Stimulated activated CD8-positive, alpha-beta memory T cell treated with anti-CD3 and anti-CD28 coated beads, Interleukin-12 subunit alpha, Interleukin-12 subunit beta, amount 100 ng/mL, for 24 hours (primary cell): ENCODE measurements at regions not wholly inside any gene's neighbourhood (a gene's known extent, or its start where the extent isn't known, plus 50 kb on each side); places are given as distances from the start of the nearest gene placed in this dataset.

Experiments used
- DNase-seq: peaks from one replicate; pipeline ENCODE4 v3.0.0-alpha.2; 2020; ENCODE audit errors: extremely low read depth

DNA sequence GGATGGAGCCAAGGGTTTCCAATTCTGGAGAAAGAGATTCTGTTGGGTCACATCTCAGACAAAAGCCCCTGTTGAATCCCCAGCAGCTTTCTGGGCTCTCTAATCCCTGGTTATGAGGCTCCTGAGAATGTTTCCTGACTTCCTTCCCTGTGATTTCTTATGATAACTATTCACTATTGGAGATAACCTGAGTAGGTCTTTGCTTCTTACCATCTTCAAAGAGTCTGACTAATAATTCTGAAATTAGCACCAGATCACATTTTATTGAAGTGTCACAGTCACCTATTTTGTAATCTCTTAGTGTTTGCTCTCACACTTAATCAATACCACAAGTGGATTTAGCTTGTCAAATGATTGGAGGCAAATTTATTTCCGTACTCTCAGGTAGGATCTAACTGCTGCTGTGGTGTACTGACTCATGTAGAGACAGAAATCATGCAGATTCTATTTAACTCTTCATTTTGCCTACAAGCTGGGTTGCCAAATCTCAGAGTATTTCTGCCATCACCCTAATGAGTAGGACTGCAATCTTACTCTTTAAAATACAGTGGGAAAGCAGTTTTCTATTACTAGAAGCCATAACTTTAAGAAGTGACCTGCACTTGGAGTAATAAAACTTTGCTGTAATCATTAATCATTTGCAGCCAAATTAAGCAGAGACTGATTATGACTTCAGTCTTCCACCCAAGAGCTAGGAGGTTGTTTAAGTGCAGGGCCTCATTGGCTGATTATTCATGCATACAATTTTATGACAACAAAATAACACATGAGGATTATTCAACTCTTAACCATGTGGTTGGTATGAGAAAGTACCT, 422.1 kb downstream of the EPM2A start:
- no peak for DNase-seq

- DNase-seq: no peak
Measured at GRCh38 chr6:145315982-145316600, 419.2 kb downstream of the EPM2A start.

DNA sequence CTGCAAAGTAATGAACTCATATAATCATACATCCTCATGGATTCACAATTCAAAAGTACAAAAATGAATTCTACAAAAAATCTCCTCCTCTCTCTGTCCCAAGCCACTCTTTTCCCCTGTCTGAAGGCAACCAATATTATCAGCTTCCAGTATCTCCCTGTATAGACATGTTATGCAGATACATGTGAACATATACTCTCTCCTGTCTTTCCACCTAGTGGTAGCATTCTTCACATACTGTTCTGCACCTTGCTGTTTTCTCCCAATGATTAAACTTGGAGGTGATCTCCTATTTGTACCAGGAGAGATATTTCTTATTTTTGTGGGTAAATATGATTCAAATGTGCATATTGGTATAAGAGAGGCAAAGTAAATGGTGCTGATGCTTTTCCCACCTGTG, 416.4 kb downstream of the EPM2A start:
- DNase-seq: no peak

DNA sequence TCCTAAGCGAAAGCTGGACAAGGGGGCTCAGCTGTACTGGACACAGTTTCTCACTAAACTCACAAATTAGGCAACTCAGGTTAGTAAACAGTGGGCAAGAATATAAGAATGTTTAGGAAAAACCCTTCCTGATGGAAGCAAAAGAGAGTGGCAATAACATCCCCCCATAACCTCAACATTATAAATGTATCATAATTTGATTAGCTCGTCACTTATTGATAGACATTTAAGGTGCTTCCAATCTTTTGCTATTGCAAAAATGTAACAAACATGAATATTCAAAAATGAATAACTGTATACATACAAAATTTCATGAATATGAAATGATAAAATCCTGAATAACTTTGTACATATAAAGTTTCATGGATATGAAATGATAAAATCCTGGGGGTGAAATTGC, 415.7 kb downstream of the EPM2A start:
- no peak for DNase-seq

DNA sequence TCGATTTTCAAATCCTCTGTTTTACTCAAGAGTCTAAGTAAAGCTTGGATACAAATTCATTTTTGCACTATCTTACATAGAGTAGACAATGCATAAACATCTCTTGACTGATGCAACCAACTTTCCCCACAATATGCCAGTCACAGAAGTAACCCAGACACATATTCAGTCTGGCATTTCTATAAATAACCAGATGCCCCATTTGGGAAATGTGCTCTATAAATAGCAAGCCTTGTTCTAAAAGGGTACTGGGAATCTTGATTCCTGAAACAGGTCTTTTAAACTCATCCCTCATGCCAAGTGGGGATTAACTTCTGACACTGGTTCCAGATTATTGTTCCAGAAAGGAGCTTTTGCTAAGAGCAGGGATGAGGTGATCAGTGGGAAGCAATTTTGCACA, 411.7 kb downstream of the EPM2A start:
- no peak for DNase-seq

GRCh38 chr6:145327586-145327985, 407.7 kb downstream of the EPM2A start:
- DNase-seq: no peak

DNA sequence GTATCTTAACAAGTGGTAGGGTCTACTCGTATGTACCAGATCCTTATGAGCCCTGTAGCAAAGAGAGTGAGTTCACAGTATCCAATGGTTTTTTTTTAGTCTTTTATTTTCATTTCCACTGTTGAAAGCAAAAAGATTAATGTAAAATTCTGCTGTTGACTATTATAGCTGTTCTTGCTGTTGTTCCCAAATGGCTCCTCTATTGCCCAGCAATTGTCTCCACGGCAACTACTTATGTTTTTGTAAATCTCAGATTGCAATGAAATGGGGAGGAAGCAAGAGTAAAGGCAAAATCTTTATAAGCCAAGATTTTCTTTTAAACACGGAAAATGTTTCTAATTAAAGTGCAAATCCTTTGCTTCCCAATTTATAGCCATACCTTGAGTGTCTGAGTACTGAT, 406.1 kb downstream of the EPM2A start:
- DNase-seq: no peak

DNA sequence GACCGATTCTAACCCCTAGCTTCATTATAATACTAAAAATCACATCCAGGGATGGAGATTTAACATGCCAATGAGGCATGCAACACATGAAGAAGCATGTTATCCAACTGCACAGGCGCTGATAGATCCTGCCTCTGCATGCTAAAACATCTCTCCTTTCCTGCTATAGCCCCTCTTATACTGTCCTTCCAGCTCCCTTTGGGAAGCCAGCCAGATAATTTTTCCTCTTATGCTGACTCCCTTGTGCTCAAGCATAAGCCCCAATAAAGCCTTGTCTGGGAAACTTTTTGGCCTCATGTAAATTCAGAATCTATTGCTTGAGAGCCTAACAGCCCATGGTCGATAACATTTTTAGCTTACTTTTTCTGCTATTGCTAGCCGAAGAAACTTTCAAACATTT, 404.3 kb downstream of the EPM2A start:
- no peak for DNase-seq

DNA sequence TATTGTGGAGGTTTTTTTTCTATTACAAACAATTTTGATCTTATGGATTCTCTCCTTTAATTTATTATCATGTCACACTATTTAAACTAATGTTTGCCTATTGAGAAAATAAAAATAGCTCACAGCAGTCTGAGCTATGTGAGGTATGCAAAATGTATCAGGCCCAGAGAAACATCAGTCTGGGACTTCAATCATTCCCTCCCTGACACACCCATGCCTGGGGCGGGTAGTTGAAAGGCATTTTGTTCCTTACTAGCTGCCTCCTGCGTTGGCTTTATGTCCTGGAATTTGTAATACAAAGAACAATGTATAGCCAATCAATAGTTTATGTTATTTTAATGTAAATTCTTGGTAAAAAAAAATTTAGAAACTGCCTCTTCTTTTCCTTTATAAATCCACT, 403.3 kb downstream of the EPM2A start:
- no peak for DNase-seq

GRCh38 chr6:145336119-145336518, 399.2 kb downstream of the EPM2A start:
- no peak for DNase-seq

DNA sequence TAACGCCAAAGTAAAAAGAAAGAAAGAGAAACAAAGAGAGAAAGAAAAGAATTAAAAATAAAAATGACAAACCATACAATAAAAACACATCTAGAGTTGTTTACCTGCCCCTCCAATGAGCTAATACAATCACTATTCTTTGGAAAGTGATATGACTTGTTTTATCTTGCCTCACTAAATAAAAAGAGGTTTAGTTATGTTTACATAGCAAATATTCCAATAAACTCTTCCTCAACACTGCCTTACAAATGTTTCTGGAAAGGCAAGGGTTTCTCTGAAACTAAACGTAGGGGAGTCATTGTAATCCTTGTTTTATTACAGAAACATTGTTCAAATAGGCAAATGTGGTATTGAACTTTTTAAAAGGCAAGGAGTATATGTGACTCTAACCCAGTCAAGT, 396.2 kb downstream of the EPM2A start:
- no peak for DNase-seq

DNA sequence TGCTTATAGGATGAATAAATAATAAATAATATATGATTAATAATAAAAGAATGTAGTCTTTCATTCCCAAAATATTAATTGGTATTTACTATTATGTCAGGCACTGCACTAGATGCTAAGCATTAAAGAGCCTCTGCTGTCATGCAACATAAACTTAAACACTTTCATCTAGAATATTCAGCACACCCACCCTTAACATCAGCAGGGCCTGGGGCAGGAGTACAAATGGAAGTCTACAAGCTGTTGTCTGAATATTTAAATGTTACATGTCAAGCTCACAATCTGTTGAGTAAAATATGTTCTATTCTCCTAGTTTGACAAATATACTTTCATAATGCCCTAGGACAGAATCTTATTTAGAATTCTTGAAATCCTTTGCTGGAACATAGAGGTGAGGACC, 395.1 kb downstream of the EPM2A start:
- no peak for DNase-seq

GRCh38 chr6:145345094-145345493, 390.2 kb downstream of the EPM2A start:
- no peak for DNase-seq

DNA sequence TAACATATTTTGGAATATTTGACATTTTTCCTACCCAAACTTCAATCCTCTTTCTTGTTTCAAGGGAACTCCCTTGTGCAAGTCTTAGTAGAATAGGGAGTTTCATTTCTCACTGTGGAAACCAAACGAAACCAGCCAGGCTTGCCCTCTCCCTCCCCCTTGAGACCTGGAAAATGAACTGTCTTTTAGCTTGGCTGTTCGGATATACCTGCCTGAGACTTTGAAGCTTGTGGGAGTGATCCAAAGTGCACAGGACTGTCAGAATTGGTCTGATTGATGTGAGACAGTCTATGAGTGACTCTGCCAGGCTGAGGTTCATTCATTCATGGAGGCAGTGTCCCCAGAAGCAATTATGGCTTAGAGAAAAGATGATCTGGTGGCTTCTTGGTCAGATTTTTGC, 388.1 kb downstream of the EPM2A start:
- DNase-seq: no peak

- no peak for DNase-seq
Measured at GRCh38 chr6:145349950-145350510, 385.3 kb downstream of the EPM2A start.

GRCh38 chr6:145350928-145351327, 384.4 kb downstream of the EPM2A start:
- no peak for DNase-seq

- no peak for DNase-seq
Measured at GRCh38 chr6:145352382-145353080, 382.8 kb downstream of the EPM2A start.

DNA sequence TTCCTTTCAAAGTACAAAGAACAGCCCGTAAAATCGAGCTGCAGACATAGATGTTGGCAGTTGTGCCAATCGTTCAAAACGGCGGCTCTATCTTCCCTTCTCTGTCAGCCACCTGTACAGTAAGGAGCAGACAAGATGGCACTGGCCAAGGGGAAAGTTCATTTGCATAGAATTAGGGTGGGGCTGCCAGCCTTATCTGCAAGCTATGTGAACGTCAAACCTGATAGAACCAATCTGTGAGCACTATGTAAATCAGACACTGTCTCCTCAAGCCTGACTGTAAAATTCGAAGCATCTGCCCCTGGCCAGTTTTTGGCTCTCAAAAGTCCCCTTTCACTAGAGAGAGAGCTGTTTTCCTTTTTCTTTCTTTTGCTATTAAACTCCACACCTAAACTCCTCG, 374.5 kb downstream of the EPM2A start:
- no peak for DNase-seq

DNA sequence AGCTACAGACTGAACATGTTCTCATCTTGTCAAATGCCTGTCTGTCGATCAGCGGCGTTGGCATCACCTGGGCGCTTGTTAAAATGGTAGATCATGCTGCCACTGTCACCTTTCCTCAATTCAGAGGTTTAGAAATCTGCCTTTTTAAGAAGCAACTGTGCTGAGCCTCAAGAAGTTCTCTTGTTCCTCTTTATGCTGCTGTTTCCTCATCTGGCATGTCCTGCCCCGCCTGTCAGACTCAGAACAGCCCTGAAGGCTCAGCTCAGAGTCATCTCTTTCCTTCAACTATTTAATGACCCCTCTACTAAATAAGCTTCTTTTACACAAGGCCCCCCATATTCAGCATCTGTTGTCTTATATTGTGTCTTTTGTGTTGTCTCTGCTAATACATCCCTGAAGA, 368.2 kb downstream of the EPM2A start:
- DNase-seq: no peak

DNA sequence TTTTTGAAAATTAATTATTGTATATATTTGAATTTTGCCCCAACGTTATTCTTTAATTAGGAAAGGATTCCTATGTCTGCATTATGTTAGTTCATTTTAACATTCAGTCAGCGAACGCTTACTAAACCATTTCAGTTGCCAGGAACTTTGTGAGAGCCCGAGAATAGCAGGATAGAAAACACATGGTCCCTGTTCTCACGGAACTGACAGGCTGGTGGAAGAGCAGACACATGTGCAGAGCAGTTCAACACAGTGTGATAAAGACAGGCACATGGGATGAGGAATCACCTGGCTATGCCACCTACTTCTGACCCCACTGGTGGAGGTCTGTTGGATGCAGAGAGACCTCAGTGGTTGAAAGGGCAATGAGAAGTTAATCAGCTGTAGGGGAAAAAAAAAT, 367.2 kb downstream of the EPM2A start:
- DNase-seq: no peak

DNA sequence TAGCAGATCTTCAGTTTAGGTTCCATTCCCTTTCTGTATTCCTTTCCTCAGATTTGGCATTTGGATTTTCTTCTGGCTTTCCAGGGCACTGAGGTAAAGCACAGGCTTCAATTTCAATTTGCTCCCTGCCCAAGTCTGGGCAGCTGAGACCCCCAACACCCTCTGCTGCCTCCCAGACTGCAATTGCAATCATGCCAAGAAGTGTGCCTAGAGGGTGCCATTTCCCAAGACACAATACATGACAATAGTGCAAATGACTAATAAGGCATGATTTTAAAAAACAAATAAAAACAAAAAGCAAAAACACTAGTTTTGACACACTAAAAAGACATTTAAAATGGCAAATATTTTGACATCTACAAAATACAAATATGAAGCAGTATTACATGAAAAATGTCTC, 364.8 kb downstream of the EPM2A start:
- no peak for DNase-seq

DNA sequence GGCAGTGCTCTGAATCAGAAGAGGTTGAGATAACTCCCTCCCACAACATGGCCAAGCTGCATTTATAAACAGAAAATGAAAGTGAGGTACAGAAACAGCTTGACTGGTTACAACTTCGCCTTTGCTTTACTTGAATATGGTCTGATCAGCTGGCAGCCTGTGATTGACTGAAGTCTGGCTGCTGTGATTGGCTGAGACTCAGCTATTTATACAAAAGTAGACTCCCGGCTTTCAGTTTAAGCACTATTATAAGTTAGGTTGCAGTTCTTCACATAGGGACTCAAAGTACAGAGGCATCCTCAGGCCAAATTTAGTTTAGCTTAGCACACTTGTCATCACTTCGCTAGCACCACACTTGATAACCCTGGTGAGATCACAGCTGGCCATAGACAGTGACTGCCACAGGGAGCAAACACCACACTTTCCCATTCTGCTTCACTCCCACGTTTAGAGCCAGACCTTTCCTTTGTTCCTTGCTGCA, 362.6 kb downstream of the EPM2A start:
- no peak for DNase-seq

GRCh38 chr6:145373826-145374225, 361.5 kb downstream of the EPM2A start:
- DNase-seq: no peak
